T-helper 9 cell (primary cell): ENCODE measurements at regions not wholly inside any gene's neighbourhood (a gene's known extent, or its start where the extent isn't known, plus 50 kb on each side); places are given as distances from the start of the nearest gene placed in this dataset.

Source experiments
- DNase-seq: peaks from one replicate; pipeline ENCODE4 v3.0.0-alpha.2; 2020

DNA sequence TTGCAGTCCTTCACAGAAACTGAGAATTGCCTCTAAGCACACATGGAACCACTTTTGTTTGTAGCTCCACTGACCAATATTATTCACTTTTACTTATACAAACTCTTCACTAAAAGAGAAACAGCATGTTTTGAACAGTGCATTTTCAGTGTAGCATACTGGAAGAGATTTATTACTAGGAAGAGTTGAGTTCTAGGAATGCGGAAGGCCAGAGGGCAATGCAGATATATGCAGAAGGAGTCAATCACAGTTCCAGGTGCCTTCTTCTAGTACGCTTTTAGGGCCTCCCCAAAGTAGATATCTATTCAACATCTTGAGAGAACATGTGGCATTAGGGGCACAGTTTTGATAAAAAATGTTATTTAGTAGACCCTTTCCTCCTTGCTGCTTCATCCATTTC lies 1654.0 kb upstream of the ZEB2 start:
- DNase-seq: no peak

DNA sequence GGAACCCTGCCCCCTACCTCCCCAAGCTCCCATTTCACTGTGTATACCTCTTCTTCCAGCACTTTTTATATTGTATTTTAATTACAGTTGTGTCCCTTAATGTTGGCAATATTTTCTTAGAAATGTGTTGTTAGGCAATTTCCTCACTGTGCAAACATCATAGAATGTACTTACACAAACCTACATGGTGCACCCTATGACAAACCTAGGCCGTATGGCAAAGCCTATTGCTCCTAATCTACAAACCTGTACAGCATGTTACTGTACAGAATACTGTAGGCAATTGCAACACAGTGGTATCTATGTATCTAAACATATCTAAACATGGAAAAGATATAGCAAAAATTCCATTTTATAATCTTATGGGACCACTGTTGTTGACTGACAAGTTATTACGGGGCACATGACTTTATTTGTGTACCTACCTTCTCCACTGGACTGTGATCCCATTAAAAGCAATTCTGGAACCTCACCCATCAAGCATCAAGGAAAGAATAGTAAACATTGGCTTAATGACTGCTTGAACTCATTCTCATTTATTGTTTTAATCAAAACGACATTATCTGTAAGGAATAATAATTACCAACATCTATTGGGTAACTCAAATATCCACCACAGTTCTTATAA lies 1641.5 kb upstream of the ZEB2 start:
- no peak for DNase-seq

GRCh38 chr2:146158072-146158674 lies 1638.3 kb upstream of the ZEB2 start:
- DNase-seq: no peak

DNA sequence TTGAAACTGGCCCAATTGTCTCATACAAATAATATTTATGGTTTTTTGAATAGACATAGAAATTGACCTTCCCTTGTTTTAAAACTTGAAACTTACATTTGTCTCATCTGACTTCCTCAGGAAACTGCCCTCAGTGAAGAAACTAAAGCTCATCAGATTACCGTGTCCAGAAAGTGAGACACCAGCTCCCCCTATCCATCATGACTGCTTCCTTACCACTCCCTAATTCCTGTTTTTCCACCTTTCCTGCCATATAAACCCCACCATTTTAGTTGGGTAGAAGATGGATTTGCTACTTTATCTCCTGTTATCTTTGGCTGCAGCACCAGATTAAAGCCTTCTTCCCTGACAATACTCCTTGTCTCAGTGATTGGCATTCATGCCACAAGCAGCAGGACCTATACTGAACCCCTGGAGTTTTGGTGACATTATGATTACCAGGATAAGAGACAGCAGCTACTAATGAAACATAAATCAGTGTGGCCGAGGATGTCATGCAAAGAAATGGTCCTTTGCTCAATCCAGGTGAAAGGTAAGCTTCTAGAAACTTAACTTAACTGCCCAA lies 1627.6 kb upstream of the ZEB2 start:
- DNase-seq: no peak

- DNase-seq: no peak
These were observed 1624.1 kb upstream of the ZEB2 start for GRCh38 chr2:146143971-146144370.

- no peak for DNase-seq
These were observed 1618.9 kb upstream of the ZEB2 start for GRCh38 chr2:146138820-146139219.

- DNase-seq: no peak
These were observed 1615.3 kb upstream of the ZEB2 start for GRCh38 chr2:146135245-146135644.

- no peak for DNase-seq
These were observed 1611.9 kb upstream of the ZEB2 start for GRCh38 chr2:146131785-146132184.

- no peak for DNase-seq
These were observed 1611.1 kb upstream of the ZEB2 start for GRCh38 chr2:146131048-146131447.

DNA sequence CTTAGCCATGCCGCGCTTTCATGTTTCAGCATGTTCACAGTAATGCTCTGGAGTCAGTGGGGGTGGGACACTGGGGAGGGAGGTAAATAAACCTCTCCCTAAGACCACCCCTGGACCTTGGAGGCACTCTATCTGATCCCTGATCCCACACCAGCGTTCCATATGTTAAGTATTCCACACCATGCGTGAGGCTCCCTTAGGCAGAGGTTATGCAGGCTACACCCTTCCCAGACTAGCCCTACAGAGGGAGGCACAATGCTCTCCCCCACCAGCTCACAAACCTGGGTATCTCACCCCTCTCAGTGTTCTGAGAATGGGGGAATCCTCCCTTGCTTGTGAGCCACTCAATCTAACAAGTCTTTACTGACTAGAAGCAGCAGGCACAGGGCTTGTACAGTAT lies 1610.4 kb upstream of the ZEB2 start:
- DNase-seq: no peak

GRCh38 chr2:146129231-146129630 lies 1609.3 kb upstream of the ZEB2 start:
- DNase-seq: no peak

DNA sequence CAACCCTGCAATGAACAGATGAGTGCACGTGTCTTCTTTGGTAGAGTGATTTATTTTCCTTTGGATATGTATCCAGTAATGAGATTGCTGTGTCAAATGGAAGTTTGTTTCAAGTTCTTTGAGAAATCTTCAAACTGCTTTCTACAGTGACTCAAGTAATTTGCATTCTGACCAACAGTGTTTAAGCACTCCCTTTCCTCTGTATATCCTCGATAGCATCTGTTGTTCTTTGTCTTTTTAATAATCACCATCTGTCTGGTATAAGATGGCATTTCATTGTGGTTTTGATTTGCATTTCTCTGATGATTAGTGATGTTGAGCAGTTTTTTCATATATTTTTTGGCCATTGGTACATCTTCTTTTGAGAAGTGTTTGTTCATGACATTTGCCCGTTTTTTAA lies 1608.3 kb upstream of the ZEB2 start:
- no peak for DNase-seq

GRCh38 chr2:146125551-146125950 lies 1605.6 kb upstream of the ZEB2 start:
- no peak for DNase-seq

DNA sequence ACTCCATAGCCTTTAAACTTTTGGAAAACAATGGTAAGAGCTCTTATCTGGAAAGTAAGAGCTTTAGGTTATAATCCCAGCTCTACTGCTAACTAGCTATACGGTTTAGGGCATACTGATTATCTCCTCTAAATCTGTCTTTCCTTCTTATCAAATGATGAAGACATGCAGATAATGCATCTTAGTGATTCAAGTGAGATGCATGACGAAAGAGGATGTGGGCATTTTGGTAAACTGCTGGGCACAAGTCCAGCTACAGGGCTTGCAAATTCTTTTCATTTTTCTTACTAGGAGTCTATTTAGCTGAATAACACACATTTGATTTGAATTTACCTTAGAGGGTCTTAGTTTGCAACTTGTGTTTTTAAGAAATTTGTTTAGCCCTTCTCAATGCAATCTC lies 1604.8 kb upstream of the ZEB2 start:
- no peak for DNase-seq

DNA sequence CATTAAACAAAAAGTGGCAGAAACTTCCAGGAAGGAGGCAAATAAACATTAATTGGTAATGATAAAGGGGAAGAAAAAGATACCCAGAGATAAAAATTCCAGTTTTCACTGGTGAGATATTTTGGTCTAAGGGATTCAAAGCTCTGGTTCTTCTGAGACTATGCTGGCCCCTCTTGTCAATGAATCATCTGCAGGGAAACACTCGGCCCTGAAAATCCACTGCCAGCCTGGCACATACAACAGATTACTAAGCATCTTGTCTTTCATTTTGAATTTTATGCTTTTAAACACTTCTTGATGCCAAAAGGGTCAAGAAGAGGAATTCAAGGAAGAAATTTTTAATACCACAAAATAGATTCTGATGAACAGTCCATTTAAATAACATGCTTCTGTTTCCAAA lies 1603.8 kb upstream of the ZEB2 start:
- DNase-seq: no peak

GRCh38 chr2:146123256-146123655 lies 1603.3 kb upstream of the ZEB2 start:
- DNase-seq: no peak

DNA sequence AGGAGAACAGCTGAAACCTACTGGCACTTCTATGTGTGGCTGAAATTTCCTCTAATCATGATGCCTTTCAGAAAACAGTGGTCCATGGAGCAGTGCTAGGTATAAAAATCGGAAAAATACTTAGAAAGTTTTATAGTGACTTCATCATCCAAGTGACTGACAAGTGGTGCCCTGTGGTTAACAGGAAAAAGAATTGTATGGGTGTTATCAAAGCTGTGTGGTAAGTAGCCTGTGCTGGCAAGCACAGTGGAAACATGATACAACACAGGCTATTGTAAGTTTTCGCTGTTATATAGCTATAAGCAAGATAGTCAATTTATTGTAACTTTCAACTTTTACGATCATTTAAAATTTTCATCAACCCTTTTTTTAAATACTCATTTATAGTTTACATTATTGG lies 1599.7 kb upstream of the ZEB2 start:
- DNase-seq: no peak

GRCh38 chr2:146108993-146109392 lies 1589.1 kb upstream of the ZEB2 start:
- no peak for DNase-seq

- no peak for DNase-seq
These were observed 1574.3 kb upstream of the ZEB2 start for GRCh38 chr2:146094185-146094584.

DNA sequence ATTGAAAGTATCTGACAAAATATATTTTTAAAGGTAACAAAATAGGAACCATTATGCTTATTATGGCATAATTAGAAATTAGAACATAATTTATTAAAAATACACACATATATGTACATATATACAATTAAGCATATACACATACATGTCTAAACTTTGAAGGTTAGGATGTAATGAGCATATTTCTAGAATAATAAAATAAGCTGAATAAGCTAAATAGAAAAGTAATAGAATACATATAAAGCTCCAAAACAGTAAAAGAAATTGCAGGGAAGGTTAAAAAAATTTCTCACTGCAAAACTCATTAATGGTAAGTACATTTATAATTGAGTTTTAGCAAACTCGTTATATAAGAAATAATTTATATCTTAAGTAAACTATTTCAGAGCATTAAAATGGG lies 1561.5 kb upstream of the ZEB2 start:
- no peak for DNase-seq

DNA sequence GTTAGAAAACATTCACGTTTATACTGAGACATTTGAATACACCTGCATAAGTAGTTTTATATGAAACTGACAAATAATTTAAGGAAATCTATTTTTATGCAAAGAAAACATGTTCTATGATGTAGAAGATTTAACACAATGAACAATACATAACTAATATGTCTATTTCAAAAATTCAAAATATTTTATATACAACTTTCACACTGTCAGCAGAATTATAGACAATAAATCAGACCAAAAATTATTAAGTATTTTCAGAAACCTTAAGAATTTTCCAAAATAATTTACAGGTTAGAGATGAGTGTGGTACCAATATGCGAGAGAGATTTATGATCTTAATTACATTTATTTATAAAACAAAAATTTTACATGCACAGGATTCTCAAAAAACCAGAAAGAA lies 1561.0 kb upstream of the ZEB2 start:
- no peak for DNase-seq

DNA sequence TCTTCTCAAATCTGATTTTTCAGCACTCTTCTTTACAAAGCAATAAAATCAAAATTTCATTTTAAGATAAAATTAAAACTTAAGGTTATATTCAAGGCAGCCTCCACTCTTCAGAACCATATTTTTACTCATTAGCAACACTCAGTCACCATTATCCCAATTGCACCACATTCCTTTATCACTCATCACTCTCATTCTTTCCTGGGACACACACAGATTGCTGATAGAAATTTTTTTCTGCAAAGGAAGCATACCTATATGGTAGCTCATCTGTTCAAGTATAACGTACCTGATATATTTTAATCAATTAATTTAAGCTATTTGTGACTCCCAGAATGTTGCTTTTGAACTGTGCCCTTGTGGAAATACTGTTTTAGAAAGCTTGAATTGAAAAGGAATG lies 1559.3 kb upstream of the ZEB2 start:
- no peak for DNase-seq

- no peak for DNase-seq
These were observed 1557.2 kb upstream of the ZEB2 start for GRCh38 chr2:146077156-146077555.

DNA sequence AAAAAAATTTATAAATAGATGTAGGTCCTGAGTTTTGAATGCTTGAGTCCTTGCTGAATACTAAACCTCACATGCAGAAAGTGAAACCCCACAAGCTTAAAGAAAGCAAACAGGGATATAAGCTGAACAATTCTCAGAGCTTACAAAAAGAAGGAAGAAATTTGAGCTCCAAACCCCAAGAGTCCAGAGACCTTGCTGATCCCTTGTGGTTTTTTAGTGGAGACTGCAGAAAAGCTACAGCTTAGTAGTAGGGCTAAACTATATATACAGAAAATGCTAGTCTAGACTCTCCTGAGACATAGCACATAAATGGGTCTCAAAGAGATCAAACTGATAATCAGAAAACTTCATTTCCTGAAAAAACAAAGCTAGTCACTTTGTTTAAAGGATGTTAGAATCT lies 1548.1 kb upstream of the ZEB2 start:
- no peak for DNase-seq

DNA sequence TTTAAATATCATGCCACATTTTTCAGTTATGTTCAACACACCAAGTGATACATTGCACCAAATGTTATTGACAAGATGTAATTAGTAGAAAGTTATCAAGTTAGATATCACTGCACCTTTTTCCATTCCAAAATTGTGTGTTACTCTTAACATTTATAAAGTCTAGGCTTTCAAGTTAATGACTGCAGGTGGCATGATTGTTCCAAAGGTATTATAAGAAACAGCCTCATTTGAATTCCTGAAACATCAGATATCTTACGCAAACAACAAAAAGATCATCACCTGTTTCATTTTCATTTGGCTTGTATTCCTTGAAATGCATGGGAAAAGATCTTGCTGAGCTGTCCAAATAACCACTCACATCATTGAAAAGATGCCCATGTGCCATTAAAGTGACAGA lies 1528.2 kb upstream of the ZEB2 start:
- DNase-seq: no peak
